Activated T-cell treated with anti-CD3 and anti-CD28 coated beads for 4 hours (primary cell): ENCODE measurements at regions not wholly inside any gene's neighbourhood (a gene's known extent, or its start where the extent isn't known, plus 50 kb on each side); places are given as distances from the start of the nearest gene placed in this dataset.
"Not testable (repeated sequence)": the region's sequence is repeated elsewhere in the genome, so short reads cannot be mapped to it uniquely, and the experiment has no call there.

ENCODE experiments used
- DNase-seq: peaks from one replicate; pipeline ENCODE4 v3.0.0-alpha.2; 2020

DNA sequence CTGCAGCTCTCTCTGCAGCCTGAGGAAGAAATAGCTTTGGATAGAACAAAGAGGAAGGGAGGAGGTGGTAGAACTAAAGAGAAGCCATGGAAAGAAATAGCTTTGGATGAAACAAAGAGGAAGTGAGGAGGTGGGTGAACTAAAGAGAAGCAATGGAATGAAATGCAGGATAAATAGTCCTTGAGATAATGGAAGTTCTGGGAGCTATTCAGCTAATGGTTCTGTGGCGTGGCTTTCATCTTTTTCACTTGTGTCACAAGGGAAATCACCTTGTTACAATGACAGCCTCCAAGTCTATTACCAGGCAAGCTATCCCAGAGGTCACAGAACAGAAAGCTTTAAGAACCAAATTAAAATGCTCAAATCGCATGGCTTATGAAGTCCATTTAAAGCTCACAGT, 141.3 kb upstream of the ARG1 start:
- DNase-seq: no peak

DNA sequence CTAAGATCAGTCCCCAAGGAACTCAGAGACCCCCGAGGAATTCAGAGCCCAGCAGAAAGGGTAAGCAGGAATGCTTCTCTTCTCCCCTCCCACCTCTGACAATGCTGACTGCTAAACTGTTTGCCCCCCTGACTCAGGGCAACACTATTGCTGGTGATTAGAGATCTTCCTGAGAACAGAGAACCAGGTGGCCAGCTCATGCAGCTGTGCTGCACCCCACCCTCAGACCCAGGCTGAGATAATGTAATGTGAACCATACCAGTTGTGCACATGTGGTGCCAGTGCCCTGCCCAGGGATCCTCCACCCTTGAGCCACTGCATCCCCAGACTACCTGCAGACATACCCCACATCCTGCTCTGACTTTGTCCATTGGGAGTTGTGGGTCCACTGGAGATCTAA, 139.1 kb upstream of the ARG1 start:
- DNase-seq: no peak

DNA sequence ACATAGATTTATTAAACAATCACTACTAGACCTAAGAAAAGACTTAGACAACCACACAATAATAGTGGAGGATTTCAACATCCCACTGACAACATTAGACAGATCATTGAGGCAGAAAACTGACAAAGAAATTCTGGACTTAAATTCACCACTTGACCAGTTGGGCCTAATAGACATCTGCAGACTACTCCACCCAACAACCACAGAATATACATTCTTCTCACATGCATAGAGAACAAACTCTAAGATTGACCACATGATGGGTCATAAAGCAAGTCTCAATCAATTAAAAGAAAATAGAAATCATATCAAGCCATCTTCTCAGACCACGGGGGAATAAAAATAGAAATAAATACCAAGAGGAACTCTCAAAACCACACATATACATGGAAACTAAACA, 136.7 kb upstream of the ARG1 start:
- DNase-seq: no peak

DNA sequence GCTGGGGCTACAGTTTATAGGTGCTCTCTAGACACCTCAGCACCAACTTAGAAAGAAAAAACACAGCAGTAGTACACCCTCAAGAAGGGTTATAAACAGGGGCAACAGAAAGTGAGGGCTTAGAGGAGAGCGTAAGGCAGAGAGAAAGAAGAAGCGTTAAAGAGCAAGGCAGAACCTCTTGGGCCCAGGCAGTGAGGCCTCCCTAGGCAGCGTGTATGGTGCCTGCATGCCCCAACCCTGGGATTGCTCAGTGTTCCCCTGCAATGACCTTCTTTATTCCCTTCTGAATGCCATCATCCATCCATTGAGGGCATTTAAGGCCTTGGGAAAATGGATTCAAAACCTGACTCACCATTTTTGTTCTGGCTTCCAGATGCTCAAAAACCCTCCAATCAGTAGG, 130.0 kb upstream of the ARG1 start:
- no peak for DNase-seq

DNA sequence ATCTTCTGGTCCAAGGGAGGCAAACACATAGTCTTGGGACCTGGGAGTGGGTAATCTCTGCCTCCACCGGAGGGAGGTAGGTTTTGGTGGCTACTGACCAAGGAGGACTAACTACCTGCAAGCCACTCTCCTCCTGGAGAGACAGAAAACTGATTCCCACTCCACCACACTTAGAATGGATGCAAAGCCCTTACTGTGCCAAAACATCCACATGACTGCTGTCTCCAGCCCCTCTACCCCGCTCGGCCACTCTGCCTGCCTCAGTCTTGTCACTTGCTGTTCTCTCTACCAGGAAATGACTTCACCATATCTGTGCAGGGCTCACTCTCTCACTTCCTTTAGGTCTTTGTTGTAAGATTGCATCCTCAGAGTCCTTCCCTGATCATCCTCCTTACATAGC, 129.5 kb upstream of the ARG1 start:
- no peak for DNase-seq

DNA sequence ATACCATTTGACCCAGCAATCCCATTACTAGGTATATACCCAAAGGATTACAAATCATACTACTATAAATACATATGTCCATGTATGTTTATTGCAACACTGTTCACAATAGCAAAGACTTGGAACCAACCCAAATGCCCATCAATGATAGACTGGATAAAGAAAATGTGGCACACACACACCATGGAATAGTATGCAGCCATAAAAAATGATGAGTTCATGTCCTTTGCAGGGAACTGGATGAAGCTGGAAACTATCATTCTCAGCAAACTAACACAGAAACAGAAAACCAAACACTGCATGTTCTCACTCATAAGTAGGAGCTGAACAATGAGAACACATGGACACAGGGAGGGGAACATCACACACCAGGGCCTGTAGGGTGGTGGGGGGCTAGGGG, 127.7 kb upstream of the ARG1 start:
- not testable (repeated sequence) for DNase-seq

DNA sequence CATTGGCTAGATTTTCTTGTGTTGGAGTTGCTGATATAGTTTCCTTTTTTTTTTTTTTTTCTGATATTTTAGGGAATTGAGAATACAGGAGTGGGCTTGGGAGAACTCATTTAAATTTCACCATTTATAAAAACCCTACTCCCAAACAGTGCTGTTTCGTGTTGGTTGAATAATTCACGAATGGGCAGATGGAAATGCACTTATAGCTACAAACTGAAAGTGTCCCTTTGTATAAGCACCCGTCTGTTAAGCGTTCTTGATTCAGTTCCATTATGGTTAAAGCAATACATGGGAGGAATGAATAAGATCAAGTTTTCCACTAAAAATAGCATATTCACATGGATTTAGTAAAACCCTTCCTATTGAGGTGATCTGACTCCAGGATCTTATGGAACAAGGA, 122.2 kb upstream of the ARG1 start:
- no peak for DNase-seq

DNA sequence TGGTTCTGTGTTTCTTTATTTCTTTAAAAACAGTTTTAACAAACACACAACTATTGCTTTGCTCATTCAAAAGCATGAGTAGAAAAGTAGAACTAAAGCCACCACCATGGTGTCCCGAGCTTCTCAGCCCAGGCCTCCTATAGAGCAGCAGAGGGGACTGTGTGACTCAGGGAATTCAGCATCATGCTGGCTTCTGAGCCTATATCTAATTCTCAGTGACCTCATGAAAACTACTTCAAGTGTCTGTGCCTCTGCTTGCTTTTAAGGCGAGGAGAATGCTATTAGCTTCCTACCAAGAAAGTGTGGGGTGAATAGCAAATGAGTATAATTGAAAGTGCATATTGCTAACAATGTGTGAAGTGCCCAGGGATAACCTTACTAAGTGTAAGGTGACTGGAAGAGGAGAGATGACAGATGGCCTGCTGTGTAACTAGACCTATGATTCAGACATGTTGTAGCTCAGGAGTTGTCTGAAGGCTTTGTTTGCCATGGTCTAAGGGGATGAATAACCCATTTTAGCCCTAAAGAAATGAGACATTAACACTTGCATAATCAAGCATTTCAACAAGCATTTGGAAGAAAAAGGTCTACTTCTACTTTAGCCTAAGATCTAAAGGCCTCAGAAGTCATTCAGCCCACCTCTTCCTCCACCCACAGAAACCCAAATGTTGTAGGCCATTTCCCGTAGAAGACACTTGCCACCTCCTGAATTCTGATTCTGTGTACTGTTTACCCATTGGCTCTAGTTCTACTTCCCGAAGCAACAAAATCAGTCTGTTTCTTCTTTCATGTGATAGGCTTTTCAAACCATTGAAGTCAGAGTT, 121.5 kb upstream of the ARG1 start:
- no peak for DNase-seq

DNA sequence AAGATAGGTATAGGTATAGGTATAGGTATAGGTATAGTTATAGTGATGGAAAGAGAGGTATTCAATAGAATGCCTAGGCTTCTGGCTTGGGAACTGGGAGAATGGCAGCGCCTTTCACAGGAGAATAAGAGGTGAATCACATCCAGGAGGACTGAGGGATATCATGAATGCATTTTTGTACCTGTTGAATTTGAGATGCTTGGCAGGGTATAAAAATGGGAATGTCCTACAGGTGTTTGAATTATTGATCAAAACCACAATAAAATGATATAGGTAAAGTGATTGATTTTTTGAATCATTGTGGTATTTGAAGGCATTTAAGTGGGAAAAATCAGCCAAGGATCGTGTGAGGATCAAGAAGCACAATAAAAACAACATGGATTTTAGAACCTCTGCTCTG, 119.2 kb upstream of the ARG1 start:
- DNase-seq: no peak

DNA sequence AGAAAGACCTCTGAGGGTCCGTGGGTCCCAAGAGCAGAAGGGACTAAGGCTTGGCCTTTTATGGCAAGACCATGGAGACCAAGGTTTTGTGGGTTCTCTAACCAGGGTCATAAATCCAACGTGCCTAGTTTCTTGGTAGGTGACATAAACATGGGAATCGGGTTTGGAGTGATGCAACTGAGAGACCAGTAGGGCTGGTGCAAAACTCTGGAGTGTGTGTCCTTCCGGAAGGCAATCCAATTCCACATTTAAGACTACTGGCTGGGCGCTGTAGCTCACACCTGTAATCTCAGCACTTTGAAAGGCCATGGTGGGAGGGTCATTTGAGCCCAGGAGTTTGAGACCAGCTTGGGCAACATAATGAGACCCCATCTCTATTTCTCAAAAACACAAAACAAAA, 116.5 kb upstream of the ARG1 start:
- no peak for DNase-seq

DNA sequence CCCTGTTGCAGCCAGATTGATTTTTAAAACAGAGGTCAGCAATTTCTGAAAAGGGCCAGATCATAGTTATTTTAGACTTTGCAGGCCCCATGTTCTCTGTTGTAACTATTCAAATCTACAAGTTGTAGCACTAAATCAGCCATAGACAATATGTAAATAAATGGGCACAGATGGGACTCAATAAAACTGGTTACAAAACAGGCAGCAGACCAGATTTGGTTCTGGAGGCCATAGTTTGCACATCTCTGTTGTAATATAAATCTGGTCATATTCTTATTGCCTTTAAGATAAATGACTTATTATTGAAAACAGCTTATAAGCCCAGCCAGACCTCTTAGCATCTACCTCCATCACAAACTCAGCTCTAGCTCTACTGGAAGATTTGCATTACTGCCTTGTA, 114.0 kb upstream of the ARG1 start:
- no peak for DNase-seq

DNA sequence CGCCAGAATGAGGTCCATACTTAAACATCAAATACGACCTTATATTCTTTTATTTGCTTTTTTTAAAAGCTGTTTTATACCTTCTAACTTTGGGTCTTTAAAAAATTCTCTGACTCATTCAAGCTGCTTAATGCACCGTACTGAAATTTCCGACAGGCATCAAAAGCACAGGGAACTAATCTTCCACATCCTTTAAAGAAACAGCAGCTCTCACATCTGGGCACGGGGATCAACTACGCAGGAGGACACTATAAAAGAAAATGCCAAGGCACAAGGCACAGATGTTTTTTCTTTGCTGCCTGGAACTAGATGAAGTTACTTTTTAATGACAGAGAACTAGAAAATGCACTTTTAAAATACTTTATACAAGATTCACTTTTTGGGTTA, 112.4 kb upstream of the ARG1 start:
- no peak for DNase-seq

DNA sequence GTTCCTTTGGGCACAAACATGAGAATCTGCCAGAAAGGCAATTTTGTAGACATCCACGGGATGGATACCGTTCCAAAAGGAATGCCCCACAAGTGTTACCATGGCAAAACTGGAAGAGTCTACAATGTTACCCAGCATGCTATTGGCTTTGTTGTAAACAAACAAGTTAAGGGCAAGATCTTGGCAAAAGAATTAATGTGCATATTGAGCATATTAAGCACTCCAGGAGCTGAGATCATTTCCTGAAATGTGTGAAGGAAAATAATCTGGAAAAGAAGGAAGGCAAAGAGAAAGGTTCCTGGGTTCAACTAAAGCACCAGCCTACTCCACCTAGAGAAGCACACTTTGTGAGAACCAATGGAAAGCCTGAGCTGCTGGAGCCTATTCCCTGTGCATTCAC, 103.9 kb upstream of the ARG1 start:
- no peak for DNase-seq

DNA sequence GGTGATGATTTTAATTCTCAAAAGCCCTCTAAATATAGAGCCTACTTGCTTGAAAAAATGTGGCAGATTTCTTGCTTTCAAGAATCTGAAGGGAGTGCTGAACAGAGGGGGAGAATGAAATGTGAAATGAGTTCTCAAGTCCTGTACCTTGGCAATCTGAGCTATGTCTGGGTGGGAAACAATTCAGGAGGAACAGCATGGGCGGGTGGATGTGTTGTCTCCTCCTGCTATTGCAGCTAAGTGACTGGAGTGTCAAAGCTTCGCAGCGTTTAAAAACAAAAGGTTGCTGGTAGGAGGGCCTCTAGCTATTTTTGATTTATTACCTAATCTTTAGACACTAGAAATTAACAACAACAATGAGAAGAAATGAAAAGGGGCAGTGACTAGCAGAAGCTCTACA, 102.5 kb upstream of the ARG1 start:
- no peak for DNase-seq

DNA sequence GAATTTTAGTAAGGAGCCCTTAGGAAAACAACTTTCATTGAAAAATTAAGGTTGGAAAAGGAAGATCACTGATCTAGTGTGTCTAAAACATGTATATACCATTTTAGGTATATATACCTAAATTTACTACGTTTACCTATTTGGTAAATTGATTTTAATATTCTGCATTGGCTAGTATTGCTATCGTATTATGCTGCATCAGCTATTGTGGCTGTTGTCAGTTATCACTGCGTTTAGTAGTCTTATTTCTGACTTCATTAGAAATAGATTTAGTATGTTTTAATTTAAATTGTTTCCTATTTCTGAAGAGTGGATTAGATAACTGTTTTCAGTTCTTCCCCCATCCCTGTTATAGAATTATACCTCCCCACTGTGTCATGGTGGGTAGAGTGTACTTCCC, 101.7 kb upstream of the ARG1 start:
- no peak for DNase-seq

DNA sequence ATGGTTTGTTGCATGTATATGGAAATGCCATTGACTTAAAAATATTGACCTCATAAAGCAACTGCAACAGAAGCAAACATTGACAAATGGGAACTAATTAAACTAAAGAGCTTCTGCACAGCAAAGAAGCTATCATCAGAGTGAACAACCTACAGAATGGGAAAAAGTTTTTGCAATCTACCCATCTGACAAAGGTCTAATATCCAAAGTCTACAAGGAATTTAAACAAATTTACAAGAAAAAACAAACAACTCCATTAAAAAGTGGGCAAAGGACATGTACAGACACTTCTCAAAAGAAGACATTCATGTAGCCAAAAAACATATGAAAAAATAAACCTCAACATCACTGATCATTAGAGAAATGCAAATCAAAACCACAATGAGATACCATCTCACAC, 99.7 kb upstream of the ARG1 start:
- not testable (repeated sequence) for DNase-seq

DNA sequence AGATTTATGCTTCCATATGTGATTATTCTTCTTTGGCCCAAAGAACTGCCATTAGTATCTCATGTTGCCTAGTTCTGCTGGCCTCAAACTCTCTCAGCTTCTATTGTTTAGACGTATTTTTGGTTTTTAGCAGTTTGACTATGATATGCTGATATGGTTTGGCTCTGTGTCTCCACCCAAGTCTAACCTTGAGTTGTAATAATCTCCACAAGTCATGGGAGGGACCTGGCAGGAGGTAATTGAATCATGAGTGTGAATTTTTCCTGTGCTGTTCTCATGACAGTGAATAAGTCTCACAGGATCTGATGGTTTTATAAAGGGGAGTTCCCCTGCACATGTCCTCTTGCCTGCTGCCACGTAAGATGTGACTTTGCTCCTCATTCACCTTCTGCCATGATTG, 96.7 kb upstream of the ARG1 start:
- DNase-seq: no peak

DNA sequence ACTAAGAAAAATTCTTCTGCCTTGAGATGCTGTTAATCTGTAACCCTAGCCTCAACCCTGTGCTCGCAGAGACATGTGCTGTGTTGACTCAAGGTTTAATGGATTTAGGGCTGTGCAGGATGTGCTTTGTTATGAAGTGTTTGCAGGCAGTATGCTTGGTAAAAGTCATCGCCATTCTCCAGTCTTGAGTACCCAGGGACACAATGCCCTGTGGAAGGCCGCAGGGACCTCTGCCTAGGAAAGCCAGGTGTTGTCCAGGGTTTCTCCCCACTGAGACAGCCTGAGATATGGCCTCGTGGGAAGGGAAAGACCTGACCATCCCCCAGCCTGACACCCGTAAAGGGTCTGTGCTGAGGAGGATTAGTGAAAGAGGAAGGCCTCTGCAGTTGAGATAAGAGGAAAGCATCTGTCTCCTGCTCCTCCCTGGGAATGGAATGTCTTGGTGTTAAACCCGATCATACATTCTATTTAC, 94.2 kb upstream of the ARG1 start:
- DNase-seq: not testable (repeated sequence)

DNA sequence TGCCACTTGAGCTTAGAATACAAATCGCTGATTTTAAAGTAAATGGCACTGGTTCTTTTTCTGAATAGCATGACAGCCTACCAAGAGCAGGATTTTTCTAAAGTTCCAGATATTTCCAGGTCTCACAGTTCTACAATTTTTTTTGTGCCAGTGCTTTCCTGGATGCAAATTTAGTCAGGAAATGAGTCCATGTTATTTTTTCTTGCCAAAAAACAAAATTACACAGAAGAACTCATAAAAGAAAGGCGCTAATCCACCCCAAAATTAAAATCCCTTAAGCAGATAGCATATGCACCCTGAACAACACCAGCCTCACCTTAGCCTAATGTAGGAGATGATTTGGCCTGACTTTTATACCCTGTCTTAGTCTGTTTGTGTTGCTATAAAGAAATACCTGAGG, 86.4 kb upstream of the ARG1 start:
- DNase-seq: no peak

DNA sequence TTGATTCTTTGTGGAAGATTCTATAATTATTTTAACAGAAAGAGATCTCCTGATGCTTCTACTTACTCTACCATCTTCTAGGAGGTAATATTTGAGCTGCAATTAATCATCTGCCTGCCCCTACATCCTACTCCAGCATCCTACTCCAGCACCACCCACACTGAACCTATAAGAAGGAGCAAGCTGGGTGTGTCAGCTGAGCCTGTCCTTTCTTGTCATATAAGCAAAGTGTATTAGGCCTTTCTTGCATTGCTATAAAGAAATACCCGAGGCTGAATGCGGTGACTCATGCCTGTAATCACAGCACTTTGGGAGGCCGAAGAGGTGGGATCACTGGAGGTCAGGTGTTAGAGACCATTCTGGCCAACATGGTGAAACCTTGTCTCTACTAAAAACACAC, 84.2 kb upstream of the ARG1 start:
- DNase-seq: no peak

DNA sequence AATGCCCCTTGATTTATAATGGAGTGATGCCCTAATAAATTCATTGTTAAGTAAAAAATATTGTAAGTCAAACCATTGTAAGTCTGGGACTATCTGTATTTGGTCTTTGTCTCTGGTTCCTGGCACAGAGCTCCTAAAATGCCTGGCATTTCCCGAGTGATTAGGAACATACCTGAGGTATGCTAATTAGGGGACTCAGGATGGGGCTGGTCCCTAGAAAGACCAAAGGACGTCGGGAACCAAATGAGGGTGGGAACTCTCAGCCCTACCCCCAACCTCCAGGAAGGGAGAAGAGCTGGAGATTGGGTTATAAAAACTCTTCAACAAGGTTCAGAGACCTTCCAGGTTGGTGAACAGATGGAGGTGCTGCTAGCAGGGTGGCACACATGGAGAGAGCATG, 82.6 kb upstream of the ARG1 start:
- no peak for DNase-seq

DNA sequence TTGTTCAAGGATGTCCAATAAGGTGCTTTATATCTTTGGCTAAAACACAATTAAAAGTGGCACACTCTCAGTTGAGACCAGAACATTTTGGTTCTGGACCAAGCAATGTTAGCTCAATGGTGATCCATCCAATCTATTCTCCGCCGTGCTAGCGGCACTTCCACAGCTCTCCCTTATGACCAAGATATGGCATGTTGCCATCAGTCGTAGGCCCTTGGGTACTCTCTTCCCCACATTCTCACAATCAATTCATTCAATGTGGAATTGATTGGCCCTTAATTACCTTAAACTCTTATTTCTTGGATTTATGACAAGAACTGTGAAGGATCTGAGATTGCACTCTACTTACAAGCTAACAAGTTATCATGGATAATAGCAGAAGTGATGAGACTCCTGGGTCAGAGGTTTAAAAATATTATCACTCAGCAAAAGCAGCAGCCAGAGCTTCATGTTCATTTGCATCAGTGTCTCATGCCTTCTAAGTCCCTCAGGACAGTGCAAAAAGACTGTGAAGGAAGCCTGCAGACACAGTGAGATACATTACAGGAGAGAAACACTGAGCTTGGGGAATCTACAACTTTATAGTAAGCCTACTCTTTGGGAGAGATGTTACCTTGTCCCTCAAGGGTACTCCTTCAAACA, 80.0 kb upstream of the ARG1 start:
- DNase-seq: no peak

DNA sequence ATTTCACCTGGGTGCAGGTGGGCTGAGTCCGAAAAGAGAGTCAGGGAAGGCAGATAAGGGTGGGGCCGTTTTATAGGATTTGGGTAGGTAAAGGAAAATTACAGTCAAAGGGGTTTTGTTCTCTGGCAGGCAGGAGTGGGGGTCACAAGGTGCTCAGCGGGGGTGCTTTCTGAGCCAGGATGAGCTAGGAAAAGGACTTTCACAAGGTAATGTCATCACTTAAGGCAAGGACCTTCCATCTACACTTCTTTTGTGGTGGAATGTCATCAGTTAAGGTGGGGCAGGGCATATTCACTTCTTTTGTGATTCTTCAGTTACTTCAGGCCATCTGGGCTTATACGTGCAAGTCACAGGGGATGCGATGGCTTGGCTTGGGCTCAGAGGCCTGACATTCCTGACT, 68.6 kb upstream of the ARG1 start:
- DNase-seq: not testable (repeated sequence)

DNA sequence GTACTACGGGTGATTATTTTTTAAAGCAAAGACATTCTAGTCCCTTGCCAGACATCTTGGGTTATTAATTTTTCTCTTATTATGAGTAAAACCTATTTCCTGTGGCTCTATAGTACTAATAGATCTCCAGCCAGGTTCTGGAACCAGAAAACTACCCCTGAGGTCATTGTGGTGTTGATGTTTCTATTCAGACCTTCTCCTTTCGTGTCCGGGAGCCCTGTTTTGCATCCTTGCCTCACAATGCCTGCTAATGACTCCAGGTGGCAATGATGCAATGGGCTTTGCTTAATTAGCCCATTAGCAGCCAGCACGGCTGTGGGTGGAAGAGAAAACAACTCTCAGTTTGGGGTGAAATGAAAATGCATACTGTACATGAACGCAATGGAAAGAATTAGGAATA, 62.9 kb upstream of the ARG1 start:
- no peak for DNase-seq

DNA sequence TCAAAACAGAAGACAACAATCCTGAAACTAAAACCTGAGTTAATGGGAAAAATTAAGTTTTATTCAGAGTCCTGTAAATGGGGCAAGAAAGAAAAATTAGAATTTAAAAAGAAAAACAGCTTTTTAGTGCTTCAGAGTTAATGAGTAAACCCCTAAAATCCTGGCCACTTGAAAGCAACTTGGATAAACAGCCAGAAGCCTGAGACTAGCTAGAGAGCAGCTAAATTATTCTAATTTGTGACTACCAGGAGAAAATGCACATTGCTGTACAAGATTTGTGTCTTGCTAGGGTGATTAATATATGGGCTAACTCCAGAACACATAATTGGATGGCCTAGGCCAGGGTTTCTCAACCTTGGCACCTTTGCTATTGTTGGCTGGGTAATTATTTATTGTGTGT, 62.4 kb upstream of the ARG1 start:
- DNase-seq: no peak
